ENCODE measurements at regions not wholly inside any gene's neighbourhood (a gene's known extent, or its start where the extent isn't known, plus 50 kb on each side); places are given as distances from the start of the nearest gene placed in this dataset.
"Not testable (repeated sequence)": the region's sequence is repeated elsewhere in the genome, so short reads cannot be mapped to it uniquely, and the experiment has no call there.

DNA sequence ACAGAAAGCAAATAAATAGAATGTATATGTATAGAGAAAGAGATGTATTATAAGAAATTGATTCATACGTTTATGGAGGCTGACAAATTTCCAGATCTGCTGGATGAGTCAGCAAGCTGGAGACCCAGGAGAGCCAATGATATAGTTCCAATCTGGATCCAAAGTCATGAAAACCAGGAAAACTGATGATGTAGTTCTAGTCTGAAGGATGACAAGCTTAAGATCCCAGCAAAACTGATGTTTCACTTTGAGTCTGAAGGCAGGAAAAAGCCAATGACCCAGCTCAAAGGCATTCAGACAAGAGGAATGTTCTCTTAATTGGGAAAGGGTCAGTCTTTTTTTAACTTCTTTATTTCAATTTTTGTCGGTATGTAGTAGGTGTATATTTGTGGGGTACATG, 102.6 kb downstream of the LHFPL1 start:
- ChIA-PET POLR2A (no interaction called here), CTCF (no interaction called here)

DNA sequence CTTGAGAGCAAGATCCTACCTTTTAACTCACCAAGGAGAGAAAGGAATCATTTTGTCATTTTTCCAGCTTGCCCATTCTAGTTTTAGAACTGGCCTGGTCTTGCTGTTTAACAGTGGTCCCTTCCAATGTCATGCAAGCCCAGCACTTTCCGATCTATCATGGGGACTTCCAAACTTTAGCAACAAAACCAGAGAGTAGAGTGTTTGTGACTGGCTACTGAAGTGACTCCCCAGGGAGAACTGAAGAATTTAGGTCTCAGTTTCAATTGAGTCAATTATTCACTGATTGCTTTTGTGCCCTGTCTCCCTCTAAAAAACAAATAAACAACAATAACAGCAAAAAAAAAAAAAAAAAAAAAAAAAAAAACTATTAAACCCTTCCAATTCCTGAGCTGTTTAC, 108.3 kb downstream of the LHFPL1 start:
- ChIA-PET CTCF (no interaction called here), POLR2A (no interaction called here)

DNA sequence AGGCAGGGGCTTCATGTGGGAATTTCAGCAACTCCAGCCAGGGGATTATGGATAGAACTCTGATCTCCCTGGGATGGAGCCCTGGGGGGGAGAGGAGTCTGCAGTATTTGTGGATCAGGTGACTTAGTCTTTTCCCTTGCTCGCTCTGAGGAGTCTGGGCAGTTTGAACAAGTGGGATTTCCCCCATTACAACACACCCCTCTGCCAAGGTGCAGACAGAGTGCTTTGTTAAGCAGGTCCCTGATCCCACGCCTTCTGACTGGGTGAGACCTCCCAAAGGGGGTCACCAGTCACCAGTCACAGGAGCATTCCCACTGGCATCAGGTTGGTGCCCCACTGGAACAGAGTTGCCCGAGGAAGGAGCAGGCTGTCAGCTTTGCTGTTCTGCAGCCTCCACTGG, 123.9 kb downstream of the LHFPL1 start:
- POLR2A ChIA-PET: no interaction called here
- CTCF ChIA-PET: no interaction called here

DNA sequence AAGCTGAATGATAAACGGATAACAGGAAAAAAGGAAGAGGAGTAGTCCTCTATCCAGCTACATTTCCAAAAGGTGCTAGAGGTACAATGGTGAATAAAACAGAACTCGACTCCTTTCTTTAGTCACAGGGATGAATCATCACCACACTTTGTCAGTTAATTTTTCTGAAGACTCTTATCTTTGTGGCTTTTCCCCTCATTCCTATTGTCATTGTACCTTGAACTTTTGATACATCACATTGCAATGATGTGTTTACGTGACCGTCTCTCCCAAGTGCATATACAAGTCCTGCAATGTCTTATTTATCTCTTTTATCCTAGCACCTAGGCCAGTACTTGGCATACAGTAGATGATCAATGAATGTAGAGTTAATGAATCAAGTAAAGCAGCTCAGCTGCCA, 134.7 kb downstream of the LHFPL1 start:
- CTCF ChIA-PET: no interaction called here
- POLR2A ChIA-PET: no interaction called here

DNA sequence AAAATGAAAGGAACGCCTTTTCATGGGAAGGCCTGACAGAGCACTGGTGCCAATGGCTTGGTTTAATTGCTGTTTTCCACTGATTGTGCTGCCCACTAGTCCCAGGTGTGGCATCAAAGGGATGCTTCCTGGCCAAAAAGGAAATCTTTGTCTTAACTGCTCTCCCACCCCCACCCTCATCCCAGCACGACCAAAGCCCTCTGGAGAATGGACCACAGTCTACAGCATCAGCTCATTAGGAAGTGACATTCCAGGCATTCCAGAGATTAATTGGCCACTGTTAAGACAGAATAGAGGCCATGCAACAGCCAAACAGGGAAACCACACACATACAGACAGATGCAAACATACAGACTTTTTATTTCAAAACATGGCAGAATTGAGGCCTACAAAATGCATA, 143.2 kb downstream of the LHFPL1 start:
- POLR2A ChIA-PET: no interaction called here
- CTCF ChIA-PET: no interaction called here

DNA sequence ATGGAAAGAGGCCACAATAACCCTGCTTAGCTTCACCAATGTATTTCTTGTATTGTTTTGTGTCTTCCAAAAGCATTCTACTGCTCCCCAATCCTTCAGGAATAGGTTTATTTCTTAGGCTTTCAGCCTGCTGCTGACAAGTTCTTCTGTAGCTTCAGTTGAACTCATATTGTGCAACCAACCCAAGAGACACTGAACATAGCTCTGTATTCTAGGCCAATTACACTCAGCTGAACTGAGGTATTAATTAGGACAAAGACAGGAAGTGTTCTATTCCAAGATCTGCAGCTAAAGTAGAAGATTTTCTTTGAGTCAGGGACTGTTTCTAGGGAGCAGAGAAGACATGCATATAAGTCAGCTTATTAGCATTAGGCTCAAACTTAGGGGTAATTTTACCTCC, 151.8 kb downstream of the LHFPL1 start:
- POLR2A ChIA-PET: no interaction called here
- CTCF ChIA-PET: no interaction called here

DNA sequence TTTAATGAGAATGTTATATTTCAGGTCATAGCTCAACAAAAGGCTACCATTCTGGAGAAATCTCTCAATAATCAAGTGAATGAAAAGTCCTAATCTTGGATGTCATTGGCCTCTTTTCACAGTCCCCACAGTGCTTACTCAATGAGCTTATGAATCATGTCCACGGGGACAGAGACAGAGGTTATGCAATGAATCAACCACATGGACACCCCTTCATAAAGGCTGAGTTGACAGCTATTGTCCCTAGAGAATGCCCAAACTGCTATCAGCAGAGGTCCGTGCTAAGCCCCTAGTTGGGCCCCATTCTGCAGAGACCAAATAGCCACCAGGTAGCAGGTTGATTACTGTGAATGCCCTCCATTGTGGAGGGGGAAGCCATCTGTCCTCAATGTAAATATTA, 158.1 kb downstream of the LHFPL1 start:
- POLR2A ChIA-PET: no interaction called here
- CTCF ChIA-PET: no interaction called here

DNA sequence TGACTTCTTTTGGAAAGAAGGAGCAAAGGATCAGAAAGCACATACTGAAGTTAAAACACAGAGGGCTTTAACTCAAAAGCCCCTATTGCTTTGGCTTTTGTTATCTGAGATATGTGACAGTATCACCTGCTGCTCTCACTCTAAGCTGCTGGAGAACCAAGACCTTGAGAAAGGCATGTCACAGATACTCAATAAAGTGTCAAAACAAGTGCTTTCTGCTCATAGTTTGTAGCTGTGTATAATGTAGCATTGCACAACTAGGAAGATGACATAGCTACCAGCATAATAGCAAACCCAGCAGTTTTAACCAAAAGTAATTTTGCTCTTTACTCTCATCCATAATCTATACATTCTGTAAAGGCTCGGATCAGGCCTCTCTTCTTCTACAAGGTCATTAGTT, 159.6 kb downstream of the LHFPL1 start:
- ChIA-PET POLR2A (no interaction called here), CTCF (no interaction called here)

DNA sequence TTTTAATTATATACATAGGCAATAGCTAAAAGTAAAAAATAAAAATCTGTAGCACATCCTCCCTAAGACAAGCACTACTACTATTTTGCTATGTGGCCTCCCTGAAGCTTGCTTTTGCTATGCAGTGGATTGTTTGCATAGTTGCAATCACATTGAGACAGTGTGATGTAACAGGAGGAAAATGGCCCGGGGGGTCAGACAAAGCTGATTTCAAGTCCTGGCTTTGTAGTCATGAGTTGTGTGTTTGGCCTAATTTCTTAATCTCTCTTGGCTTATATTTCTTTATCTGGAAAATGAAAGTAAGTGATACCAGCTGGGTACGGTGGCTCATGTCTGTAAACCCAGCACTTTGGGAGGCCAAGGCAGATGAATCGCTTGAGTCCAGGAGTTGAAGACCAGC, 166.6 kb downstream of the LHFPL1 start:
- POLR2A ChIA-PET: no interaction called here
- CTCF ChIA-PET: no interaction called here

DNA sequence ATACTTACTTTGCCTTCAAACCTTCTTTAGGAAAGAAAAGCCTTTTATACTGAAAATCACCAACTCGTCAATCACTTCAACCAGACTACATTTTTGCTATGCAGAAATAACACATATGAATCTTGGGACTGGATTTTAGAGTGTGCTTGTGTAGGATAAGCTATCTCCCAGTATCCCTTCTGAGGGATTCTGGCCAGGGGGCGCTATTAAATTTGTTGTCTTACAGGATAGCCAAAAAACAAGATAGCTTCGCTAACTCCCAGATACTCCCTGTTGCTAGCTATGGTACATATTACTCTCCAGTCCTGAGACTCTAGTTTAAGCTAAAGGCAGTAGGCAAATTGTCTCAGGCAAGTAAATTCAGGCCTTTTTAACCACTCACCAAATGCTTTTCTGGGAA, 167.2 kb downstream of the LHFPL1 start:
- POLR2A ChIA-PET: no interaction called here
- CTCF ChIA-PET: no interaction called here

DNA sequence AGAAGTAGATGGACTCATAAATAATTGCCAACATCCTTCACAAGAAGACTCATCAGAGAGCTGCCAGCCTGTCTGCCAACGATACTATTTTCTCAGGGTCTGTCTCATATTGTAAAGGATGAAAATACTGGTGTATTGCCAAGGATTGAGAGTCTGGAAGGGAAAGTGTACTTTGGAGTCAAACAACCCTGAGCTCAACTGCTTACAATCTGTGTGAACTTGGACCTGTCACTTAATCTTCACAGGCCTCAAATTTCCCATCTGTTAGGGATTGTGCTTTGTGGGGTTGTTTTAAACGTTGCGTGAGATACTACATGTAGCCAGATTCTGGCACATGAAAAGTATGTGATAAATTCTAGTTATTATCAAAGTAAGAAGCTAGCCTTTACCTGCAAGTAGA, 169.1 kb downstream of the LHFPL1 start:
- ChIA-PET POLR2A (no interaction called here), CTCF (no interaction called here)

DNA sequence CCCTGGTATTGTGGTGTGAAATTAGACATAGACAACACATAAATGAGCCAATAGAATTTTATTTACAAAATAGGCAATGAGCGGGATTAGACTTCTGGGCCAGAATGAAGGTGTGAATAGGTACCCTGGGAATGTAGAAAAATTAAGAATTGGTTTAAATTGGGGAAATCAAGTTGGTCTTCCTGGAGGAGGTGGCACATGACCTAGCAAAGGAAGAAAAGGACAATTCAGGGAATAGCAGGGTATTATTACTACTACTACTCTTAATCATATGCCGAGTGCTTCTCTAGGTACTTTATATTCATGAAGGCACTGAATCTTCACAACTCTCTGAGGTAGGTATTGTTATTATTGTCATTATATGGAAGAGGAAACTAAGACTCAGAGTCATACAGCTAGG, 202.1 kb downstream of the LHFPL1 start:
- ChIA-PET CTCF (no interaction called here), POLR2A (no interaction called here)

DNA sequence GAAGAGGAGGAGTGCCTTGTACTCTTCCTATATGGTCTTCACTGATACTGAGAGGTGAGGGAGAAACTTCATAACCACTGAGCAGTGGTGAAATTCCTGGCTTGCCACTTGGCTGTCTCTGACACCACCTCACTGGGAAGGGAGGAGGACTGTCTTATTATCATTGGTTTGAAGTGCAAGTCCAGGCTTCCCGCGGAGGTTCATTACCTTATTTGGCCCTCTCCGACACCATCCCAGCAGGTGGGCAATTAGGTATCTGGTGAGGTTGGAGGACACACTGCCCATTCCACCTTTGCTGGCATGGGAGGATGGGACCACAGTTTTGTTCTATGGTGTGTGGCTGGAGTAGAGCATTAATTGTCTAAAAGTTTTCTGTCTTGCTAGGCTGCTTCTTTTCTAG, 206.1 kb downstream of the LHFPL1 start:
- ChIA-PET POLR2A (no interaction called here), CTCF (no interaction called here)

DNA sequence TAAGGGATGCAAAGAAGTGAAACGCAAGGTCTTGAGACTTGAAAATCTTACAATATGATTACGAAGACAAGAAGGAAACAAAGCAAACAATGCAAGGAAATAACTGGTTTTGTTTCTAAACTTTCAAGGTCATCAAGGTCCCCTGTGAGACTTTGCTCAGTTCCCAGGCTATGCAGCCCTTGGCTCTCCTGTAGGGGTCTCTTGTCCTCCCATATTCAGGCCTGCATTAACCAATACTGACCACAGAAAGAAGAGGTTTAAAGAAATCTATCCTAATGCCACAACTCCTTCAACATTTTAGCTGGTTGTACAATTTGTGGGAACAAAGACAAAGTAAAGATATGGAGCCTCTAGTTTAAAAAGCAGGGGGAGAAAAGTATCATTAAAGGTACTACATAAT, 209.2 kb downstream of the LHFPL1 start:
- CTCF ChIA-PET: no interaction called here
- POLR2A ChIA-PET: no interaction called here

DNA sequence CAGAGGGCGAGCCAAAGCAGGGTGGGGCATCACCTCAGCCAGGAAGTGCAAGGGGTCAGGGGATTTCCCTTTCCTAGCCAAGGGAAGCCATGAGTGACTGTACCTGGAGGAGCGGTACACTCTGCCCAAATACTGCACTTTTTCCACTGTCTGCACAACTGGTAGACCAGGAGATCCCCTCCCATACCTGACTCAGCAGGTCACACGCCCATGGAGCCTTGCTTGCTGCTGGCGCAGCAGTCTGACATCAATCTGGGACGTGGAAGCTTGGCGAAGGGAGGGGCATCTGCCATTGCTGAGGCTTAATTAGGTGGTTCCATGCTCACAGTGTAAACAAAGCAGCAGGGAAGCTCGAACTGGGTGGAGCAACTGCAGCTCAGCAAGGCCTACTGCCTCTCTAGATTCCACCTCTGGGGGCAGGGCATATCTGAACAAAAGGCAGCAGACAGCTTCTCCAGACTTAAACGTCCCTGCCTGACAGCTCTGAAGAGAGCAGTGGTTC, 217.7 kb downstream of the LHFPL1 start:
- CTCF ChIA-PET, POLR2A ChIA-PET: not testable (repeated sequence)

DNA sequence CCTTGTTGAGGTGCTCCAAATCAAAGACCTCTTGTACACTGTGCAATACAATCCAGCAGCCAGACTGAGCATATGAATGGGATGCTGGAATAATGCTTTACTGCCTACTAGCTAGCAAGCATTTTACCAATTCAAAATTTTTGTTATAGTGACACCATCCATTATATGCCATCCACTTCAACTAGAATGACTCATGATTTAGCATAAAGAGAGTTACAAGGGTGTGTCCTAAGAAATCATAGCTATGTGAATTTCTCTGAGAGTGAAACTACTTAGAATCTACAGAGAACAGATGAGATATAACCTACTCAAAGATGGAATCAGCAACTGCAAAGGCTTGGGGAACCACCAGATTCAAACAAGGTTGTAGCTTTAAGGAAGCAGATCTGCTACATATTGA, 221.9 kb downstream of the LHFPL1 start:
- POLR2A ChIA-PET: no interaction called here
- CTCF ChIA-PET: no interaction called here

DNA sequence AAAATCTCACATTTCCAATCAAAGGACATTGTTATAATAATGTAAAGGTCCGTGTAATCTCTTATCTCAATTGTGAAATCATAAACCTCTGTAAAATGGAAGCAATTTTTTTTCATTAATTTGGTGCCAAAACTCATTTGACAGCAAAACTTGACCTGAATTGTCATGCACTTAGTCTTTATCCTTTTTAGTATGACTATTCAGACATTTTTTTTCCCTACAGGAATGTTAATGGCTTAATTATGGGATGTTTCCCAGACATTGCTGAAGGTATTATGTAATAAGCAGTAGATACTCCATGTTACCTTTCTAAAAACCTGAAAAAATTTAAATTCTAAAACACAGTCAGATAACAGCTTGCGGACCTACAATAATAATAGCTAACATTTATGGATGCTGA, 228.9 kb downstream of the LHFPL1 start:
- CTCF ChIA-PET: no interaction called here
- POLR2A ChIA-PET: no interaction called here

DNA sequence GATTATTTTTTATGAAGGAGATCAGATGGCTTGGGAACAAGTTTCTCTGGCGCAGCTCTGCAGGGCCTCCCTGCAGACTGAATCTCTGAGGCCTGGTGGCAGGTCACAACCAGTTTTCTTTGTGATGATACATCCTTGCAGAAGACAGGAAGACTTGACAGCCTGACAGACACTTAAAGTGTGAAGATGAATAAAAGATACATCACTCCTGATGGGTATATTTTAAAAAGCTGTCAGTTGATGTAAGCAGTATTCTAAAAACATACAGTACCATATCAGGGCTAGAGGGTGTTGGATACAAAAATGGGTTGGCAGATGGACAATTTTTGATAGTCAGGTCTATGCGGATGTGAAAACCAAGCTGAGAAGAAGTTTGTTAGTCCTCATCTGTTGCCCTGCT, 239.5 kb downstream of the LHFPL1 start:
- POLR2A ChIA-PET: no interaction called here
- CTCF ChIA-PET: no interaction called here

DNA sequence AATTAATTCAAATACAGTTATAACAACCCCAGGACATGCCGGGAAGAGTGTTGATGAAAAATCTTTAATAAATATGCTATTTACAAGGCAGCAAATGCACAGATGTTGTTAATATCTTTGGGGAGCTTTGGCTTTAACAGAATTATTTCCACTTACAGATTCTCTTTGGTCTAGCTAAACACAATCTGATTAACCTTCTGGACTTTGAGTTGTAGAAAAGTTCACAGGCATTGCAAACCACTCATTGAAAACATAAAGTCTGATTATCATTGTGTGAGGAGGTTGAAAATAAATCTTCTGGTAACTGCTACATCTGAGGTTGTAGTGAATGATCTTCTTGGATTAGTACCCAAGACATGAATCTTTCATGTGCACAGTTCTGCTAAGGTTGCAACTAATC, 255.6 kb downstream of the LHFPL1 start:
- POLR2A ChIA-PET: no interaction called here

DNA sequence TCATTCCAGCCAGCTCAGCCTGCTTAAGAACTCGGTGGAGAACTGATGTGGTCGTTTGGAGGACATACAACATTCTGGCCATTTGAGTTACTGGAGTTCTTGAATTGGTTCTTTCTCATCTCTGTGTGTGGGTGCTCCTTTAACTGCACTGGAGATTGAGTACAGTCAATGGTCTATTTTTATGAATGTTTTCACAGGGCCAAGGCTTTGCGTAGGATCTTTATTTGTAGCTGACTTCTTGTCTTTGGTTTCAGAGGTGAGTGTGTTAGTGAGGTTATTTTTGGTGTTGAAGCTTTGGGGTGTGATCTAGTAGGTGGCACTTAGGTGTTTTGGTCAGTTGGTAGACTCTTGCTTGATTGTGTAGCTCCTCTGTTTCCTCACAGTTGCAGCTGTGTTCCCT, 288.4 kb downstream of the LHFPL1 start:
- CTCF ChIA-PET: no interaction called here
- POLR2A ChIA-PET: no interaction called here

More for the DNA sequence above, 255.6 kb downstream of the LHFPL1 start:
- CTCF ChIA-PET: no interaction called here

DNA sequence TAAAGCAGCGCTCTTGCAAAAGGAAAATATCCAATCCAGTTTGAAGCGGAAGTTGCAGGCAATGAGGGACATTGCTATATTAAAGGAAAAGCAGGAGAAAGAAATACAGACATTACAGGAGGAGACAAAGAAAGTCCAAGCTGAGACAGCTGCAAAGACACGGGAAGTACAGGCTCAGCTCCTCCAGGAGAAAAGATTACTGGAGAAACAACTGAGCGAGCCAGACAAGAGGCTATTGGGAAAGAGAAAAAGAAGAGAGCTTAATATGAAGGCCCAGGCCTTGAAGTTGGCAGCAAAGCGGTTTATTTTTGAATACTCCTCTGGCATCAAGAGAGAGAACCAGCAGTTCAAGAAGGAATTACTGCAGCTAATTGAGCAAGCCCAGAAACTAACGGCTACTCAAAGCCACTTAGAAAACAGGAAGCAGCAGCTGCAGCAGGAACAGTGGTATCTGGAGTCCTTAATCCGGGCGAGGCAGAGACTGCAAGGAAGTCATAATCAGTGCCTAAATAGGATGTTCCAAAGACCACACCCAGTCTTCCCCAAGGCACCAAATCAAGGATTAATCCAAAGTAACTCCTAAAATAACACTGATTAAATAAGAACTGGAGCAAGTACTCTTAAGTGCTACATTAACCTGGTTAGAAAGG, 298.0 kb downstream of the LHFPL1 start:
- CTCF ChIA-PET, POLR2A ChIA-PET: not testable (repeated sequence)

DNA sequence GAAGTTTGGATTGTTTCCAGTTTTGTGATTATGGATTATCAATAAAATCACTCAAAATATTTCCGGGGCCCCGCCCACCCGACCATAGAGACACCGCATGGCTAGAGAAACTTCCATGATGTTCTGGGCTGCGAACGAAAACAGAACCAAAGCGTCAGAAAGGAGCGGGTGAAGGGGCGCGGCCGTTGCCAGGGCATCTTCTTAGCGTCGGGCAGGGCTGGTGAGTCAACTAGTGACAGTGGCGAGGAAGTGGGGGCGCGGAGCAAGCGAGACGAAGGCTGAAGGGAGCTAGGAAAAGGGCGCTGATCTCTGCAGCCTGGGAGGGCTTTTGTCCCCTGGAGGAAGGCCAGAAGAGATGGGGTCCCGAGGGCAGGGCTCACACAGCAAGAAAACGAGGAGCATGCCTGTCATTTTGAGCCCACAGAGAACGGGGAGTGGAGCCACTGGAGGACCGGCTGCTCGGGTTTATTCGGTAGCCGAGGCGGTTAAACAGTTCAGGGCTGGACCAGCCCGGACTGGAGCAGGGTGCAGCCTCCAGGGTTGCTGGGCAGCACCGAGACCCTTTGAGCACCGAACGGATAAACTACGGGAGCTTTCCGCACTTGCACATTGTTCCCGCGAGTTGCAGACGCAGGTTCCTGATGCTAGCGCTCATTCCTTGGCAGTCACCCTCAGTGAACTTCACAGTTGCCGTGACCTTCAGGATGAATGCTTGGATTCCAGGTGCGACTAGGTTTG, 298.1 kb upstream of the TRPC5 start:
- POLR2A ChIA-PET: interaction anchor here (0.6 kb wide), 1 partner anchor 985 kb away, joined by 3 read pairs; no protein-coding TSS in a partner anchor

More for the DNA sequence above, 298.1 kb upstream of the TRPC5 start:
- CTCF ChIA-PET: no interaction called here
